ENCODE measurements at regions not wholly inside any gene's neighbourhood (a gene's known extent, or its start where the extent isn't known, plus 50 kb on each side); places are given as distances from the start of the nearest gene placed in this dataset.

GRCh38 chr2:196440413-196440812 lies 199.1 kb upstream of the CCDC150 start:
- no peak for DNase-seq (ENCODE audit: extremely low read depth, low read depth)
- TF ChIP-seq, protein P1, sequence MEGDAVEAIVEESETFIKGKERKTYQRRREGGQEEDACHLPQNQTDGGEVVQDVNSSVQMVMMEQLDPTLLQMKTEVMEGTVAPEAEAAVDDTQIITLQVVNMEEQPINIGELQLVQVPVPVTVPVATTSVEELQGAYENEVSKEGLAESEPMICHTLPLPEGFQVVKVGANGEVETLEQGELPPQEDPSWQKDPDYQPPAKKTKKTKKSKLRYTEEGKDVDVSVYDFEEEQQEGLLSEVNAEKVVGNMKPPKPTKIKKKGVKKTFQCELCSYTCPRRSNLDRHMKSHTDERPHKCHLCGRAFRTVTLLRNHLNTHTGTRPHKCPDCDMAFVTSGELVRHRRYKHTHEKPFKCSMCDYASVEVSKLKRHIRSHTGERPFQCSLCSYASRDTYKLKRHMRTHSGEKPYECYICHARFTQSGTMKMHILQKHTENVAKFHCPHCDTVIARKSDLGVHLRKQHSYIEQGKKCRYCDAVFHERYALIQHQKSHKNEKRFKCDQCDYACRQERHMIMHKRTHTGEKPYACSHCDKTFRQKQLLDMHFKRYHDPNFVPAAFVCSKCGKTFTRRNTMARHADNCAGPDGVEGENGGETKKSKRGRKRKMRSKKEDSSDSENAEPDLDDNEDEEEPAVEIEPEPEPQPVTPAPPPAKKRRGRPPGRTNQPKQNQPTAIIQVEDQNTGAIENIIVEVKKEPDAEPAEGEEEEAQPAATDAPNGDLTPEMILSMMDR (IDR thresholded peaks at IDR 0.05; ENCODE audit: low read depth, low read length, missing control alignments) = no peak
- no peak overlapping the region for H3K4me3 ChIP-seq (replicated peaks; ENCODE audit: low read depth, low read length)

DNA sequence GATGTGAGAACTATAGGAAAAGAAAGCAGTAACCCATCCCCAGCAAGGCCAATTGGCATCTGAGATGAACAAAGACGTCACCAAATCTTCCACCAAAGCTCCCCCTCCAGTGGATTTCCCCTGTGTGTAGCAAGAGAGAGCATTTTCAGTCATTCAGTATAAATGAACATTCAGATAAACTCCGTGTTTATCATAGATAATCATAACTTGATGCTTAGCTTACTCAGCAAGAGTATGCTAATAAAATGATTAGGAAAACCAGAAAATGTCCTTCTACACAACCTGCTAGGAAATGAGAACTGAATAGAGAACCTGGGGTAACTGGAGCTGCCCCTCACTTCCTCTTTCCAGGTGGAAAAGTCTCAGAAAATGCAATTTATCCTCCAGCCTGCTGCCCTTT lies 198.0 kb upstream of the CCDC150 start:
- no peak for DNase-seq (ENCODE audit: extremely low read depth, low read depth)
- TF ChIP-seq, protein P1 (IDR thresholded peaks at IDR 0.05; ENCODE audit: low read depth, low read length, missing control alignments) = no peak
- H3K4me3 ChIP-seq (replicated peaks; ENCODE audit: low read depth, low read length) = no peak overlapping the region

- TF ChIP-seq, protein P1 (IDR thresholded peaks at IDR 0.05; ENCODE audit: low read depth, low read length, missing control alignments) = no peak
- no peak for DNase-seq (ENCODE audit: extremely low read depth, low read depth)
- H3K4me3 ChIP-seq (replicated peaks; ENCODE audit: low read depth, low read length) = no peak overlapping the region
Observed at GRCh38 chr2:196442211-196442610, 197.3 kb upstream of the CCDC150 start.

GRCh38 chr2:196444442-196444841 lies 195.1 kb upstream of the CCDC150 start:
- H3K4me3 ChIP-seq (replicated peaks; ENCODE audit: low read depth, low read length) = no peak overlapping the region
- DNase-seq (ENCODE audit: extremely low read depth, low read depth) = no peak
- TF ChIP-seq, protein P1 (IDR thresholded peaks at IDR 0.05; ENCODE audit: low read depth, low read length, missing control alignments) = no peak

- DNase-seq (ENCODE audit: extremely low read depth, low read depth) = no peak
- no peak overlapping the region for H3K4me3 ChIP-seq (replicated peaks; ENCODE audit: low read depth, low read length)
Observed at GRCh38 chr2:196445991-196446390, 193.5 kb upstream of the CCDC150 start.

GRCh38 chr2:196448407-196449079 lies 191.0 kb upstream of the CCDC150 start:
- DNase-seq (ENCODE audit: extremely low read depth, low read depth) = no peak
- no peak overlapping the region for H3K4me3 ChIP-seq (replicated peaks; ENCODE audit: low read depth, low read length)
- TF ChIP-seq, protein P1 (IDR thresholded peaks at IDR 0.05; ENCODE audit: low read depth, low read length, missing control alignments) = no peak

More at GRCh38 chr2:196445991-196446390, 193.5 kb upstream of the CCDC150 start:
- TF ChIP-seq, protein P1 (IDR thresholded peaks at IDR 0.05; ENCODE audit: low read depth, low read length, missing control alignments) = no peak

DNA sequence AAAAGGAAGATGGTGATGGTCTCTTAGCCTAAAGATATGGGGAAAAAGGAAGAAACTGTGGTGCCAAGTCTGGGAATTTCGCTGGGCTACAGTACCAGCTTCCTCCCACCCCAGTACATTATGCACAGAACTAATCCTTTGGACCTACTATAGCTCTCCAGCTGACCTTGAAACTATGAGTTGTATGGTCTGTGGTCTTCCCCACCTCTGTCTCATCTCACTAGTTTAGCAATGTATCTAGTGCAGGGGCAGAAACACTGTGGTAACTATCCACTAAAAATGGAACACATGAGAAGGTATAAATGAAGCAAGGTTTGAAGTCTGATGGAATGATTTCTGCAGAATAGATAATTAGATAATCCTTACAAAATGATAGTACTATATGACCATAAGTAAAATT lies 190.4 kb upstream of the CCDC150 start:
- no peak overlapping the region for H3K4me3 ChIP-seq (replicated peaks; ENCODE audit: low read depth, low read length)
- DNase-seq (ENCODE audit: extremely low read depth, low read depth) = no peak
- TF ChIP-seq, protein P1 (IDR thresholded peaks at IDR 0.05; ENCODE audit: low read depth, low read length, missing control alignments) = no peak

Data from HFF-Myc (cell line).